Body of pancreas (tissue), 4 donors: ENCODE measurements at regions not wholly inside any gene's neighbourhood (a gene's known extent, or its start where the extent isn't known, plus 50 kb on each side); places are given as distances from the start of the nearest gene placed in this dataset.

Experiments used
- ATAC-seq: fragments of 150-250 bp; one replicate; pipeline ENCODE4 v1.9.1; 2016
- DNase-seq, 4 donors: peaks; one replicate each; pipeline ENCODE4 v3.0.0-alpha.2; 2019
- H3K27ac ChIP-seq, 4 donors: fragments of 200-600 bp; sonication (generic); 1 replicate in 3 of 4; 2 replicates in 1 of 4; pipeline versions ENCODE4 v1.5.1 to v1.6.1; 2016 to 2019; ENCODE audit warnings: mild to moderate bottlenecking in 1 of 4, mixed read lengths in 1 of 4, moderate library complexity in 1 of 4
- H3K27me3 ChIP-seq, 2 donors: fragments of 200-600 bp; sonication (generic); one replicate each; pipeline ENCODE4 v1.6.0; 2016; ENCODE audit warnings: mild to moderate bottlenecking in 1 of 2
- H3K36me3 ChIP-seq, 2 donors: fragments of 200-600 bp; sonication (generic); replicated peaks in 1 of 2; 2 replicates each; pipeline ENCODE4 v1.5.1; 2016; ENCODE audit warnings: low read depth in 2 of 2; ENCODE audit not compliant: insufficient read depth in 1 of 2
- H3K4me1 ChIP-seq: fragments of 200-600 bp; sonication (generic); one replicate; pipeline ENCODE4 v1.6.0; 2016
- H3K4me3 ChIP-seq, 2 donors: fragments of 200-600 bp; sonication (generic); 1 replicate in 1 of 2; 2 replicates in 1 of 2; pipeline ENCODE4 v1.5.1; 2016 to 2019
- H3K9me3 ChIP-seq, 3 donors: fragments of 200-600 bp; sonication (generic); 1 replicate in 2 of 3; 2 replicates in 1 of 3; pipeline ENCODE4 v1.5.1; 2016
- CTCF ChIP-seq, 7 experiments: fragments of 450-650 bp in 4 of 7; fragments of 200-600 bp in 3 of 7; sonication (generic) in 3 of 7; IDR thresholded peaks; one replicate each; pipeline ENCODE4 v1.5.1; 2016 to 2019; ENCODE audit warnings: antibody characterized with exemption in 7 of 7
- POLR2A ChIP-seq, 3 donors: fragments of 450-650 bp; IDR thresholded peaks; one replicate each; pipeline ENCODE4 v1.6.1; 2016; ENCODE audit warnings: antibody characterized with exemption in 3 of 3, mild to moderate bottlenecking in 2 of 3
- WGBS, 2 donors: methylation state at CpG; one replicate each; pipeline ENCODE4 v1.1.5; 2017; 5-methylcytosine and 5-hydroxymethylcytosine counted together
- intact Hi-C: fragments of 100-400 bp; cut with DNase I; formaldehyde crosslinking; loops from one replicate; pipeline ENCODE4 v1.15.1; 2023

- 10 to 16% methylated on average over 4 of the region's 4 CpGs for WGBS, 2 donors
- no peaks in the 10 kb centered on the region for H3K27me3 ChIP-seq
- intact Hi-C loops: no loop called here
Observed at GRCh38 chr15:38690719-38691332, 126.2 kb upstream of the RASGRP1 start.

GRCh38 chr15:38691377-38691776 lies 126.8 kb upstream of the RASGRP1 start:
- intact Hi-C loops: no loop called here
- Histone ChIP-seq H3K4me3 (no peak overlapping the region), H3K36me3 (no peaks in the 10 kb centered on the region), H3K27me3 (no peaks in the 10 kb centered on the region), H3K4me1 (no peaks in the 10 kb centered on the region), H3K27ac (no peak overlapping the region), H3K9me3 (no peaks in the 10 kb centered on the region)
- TF ChIP-seq POLR2A (IDR thresholded peaks at IDR 0.05) (no peak), CTCF (IDR thresholded peaks at IDR 0.05) (no peak)
- no peak for ATAC-seq
- DNase-seq: no peak
- WGBS, 2 donors: 83 to 88% methylated on average over 2 of the region's 2 CpGs

More at GRCh38 chr15:38690719-38691332, 126.2 kb upstream of the RASGRP1 start:
- Histone ChIP-seq H3K36me3 (no peaks in the 10 kb centered on the region), H3K4me3 (no peak overlapping the region), H3K27ac (no peak overlapping the region), H3K4me1 (no peaks in the 10 kb centered on the region), H3K9me3 (no peaks in the 10 kb centered on the region)
- peak; percentile 71 to 80 (median 74) for DNase-seq
- ATAC-seq: peak; percentile 78
- no peak for TF ChIP-seq POLR2A (IDR thresholded peaks at IDR 0.05)
- peak; percentile 62 to 83 (median 73) for TF ChIP-seq CTCF (IDR thresholded peaks at IDR 0.05)

GRCh38 chr15:38691965-38692788 lies 127.6 kb upstream of the RASGRP1 start:
- H3K36me3 ChIP-seq: no peaks in the 10 kb centered on the region
- ATAC-seq (no peak), DNase-seq (no peak)
- H3K4me1 ChIP-seq: no peaks in the 10 kb centered on the region
- no peaks in the 10 kb centered on the region for H3K9me3 ChIP-seq
- TF ChIP-seq POLR2A (IDR thresholded peaks at IDR 0.05) (no peak), CTCF (IDR thresholded peaks at IDR 0.05) (no peak)
- intact Hi-C loops: no loop called here
- 77 to 84% methylated on average over 7 of the region's 7 CpGs for WGBS, 2 donors
- H3K27ac ChIP-seq: no peak overlapping the region
- H3K27me3 ChIP-seq: no peaks in the 10 kb centered on the region
- H3K4me3 ChIP-seq: no peak overlapping the region

- intact Hi-C loops: no loop called here
- Histone ChIP-seq H3K36me3 (no peaks in the 10 kb centered on the region), H3K27ac (no peak overlapping the region), H3K4me1 (no peaks in the 10 kb centered on the region), H3K4me3 (no peak overlapping the region), H3K27me3 (no peaks in the 10 kb centered on the region), H3K9me3 (no peaks in the 10 kb centered on the region)
- DNase-seq (no peak), ATAC-seq (no peak)
- TF ChIP-seq POLR2A (IDR thresholded peaks at IDR 0.05): no peak
- TF ChIP-seq CTCF (IDR thresholded peaks at IDR 0.05): no peak
- WGBS, 2 donors: 90% methylated on average over 3 of the region's 3 CpGs
Observed at GRCh38 chr15:38692789-38693062, 128.1 kb upstream of the RASGRP1 start.
